ENCODE measurements at regions not wholly inside any gene's neighbourhood (a gene's known extent, or its start where the extent isn't known, plus 50 kb on each side); places are given as distances from the start of the nearest gene placed in this dataset.

GRCh38 chr21:19557046-19557445 is 1153.5 kb upstream of the TMPRSS15 start:
- in situ Hi-C loops (cut with MboI; ENCODE audit: low sequenced_read_pairs): no loop called here

- in situ Hi-C loops (cut with MboI; ENCODE audit: low sequenced_read_pairs): no loop called here
Measured at GRCh38 chr21:19557488-19557887, 1153.9 kb upstream of the TMPRSS15 start.

DNA sequence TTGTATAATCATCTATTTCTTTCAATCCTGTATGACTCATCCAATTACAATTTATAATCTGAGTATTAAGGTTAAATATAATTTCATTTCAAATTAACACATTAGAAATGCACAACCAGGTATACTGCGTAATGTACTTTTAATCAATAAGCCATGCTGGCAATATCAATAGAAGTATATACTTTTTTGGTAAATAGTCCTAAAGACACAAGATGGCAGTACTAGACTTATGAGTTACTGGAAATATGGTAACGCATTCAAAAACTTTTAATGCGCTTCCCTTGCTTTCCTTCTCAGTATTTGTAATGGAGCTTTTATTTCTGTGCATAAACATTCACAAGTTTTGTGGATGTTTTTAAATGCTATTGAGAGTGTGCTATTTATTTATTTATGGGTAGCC is 1162.0 kb upstream of the TMPRSS15 start:
- in situ Hi-C loops (cut with MboI; ENCODE audit: low sequenced_read_pairs): no loop called here

- in situ Hi-C loops (cut with MboI; ENCODE audit: low sequenced_read_pairs): no loop called here
Measured at GRCh38 chr21:19566975-19567374, 1163.4 kb upstream of the TMPRSS15 start.

DNA sequence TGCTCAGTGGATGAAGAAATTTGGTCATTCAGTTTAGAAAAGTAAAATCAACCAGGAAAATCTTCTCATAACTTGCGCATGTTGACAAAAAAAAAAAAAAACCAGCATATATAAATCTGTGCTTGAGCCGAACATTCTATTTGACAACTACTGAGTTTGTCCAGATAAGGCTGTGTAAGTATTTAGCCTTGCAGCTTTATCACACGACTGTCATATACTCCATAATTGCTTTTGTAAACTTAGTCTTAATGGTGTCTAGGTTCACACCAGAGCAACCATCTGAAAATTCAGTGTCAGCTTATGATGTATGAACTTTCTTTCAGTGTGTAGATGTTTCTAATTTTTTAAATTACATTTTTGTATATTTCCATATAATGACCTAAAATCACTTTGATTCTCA is 1173.8 kb upstream of the TMPRSS15 start:
- in situ Hi-C loops (cut with MboI; ENCODE audit: low sequenced_read_pairs): no loop called here

- in situ Hi-C loops (cut with MboI; ENCODE audit: low sequenced_read_pairs): no loop called here
Measured at GRCh38 chr21:19590044-19590443, 1186.5 kb upstream of the TMPRSS15 start.

DNA sequence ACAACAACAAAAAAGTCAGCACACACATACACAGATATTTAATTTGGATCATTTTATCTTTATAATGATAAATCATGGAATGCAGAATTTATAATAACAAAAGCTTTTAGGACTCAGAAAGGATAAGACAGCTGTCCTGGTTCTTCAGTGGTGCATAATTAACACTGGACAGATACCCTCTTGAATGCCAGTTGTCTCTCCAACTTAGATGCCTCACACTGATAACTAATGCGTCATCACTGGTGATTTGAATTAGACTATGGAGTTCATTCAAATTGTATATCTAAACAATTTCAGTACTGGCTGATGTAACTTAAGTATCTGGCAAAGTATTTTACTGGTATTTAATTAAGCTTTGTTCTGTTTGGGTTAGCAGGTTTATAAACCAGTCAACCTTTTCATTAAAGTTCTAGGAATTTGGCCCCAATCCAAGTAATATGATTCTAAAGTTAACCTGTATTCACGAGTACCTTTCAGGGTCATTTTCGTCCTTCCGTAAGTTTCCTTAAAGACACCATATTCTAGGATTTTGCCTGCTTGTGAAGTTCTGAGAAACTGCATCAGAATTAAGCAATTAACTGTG is 1199.5 kb upstream of the TMPRSS15 start:
- in situ Hi-C loops (cut with MboI; ENCODE audit: low sequenced_read_pairs): no loop called here

DNA sequence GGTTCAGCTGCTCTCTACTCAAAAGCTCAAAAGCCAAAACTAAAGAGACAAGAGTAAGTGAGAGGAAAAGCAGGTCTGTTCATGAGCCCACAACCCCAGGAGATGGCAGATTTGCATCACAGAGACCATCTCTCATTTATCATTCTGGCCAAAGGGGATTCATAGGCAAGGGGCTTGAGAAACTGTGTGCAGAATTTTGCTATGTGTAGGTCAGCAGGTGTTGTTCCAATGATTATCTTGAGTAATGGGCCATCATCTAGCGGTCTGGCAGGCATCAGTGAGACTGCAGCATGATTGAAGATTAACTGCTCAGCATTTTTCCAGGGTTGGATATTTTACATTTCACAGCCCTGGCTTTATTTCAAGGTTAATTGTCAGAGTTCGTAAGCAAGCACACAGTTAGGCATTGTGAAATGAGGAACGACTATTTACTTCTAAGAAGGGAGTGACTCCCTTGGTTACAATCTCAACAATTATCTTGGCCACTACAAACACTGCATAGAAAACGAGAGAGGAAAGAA is 1204.6 kb upstream of the TMPRSS15 start:
- in situ Hi-C loops (cut with MboI; ENCODE audit: low sequenced_read_pairs): no loop called here

DNA sequence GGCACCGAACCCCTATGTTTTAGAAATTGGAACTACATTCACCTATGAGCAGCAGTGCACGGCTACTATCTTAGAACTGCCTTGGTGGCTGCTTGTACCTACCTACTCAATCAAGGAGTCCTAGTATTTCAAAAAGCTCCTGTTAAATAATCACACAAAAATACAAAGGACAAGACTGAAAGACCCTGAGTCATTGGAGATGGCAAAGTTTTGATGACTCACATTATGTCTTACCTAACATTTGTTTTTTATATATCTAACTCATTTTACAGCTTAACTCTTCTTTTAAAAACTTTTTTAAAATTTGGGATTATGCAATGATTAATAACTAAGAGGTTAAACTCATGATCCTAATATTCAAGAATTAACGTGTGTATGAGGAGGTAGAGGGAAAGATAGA is 1206.0 kb upstream of the TMPRSS15 start:
- in situ Hi-C loops (cut with MboI; ENCODE audit: low sequenced_read_pairs): no loop called here

DNA sequence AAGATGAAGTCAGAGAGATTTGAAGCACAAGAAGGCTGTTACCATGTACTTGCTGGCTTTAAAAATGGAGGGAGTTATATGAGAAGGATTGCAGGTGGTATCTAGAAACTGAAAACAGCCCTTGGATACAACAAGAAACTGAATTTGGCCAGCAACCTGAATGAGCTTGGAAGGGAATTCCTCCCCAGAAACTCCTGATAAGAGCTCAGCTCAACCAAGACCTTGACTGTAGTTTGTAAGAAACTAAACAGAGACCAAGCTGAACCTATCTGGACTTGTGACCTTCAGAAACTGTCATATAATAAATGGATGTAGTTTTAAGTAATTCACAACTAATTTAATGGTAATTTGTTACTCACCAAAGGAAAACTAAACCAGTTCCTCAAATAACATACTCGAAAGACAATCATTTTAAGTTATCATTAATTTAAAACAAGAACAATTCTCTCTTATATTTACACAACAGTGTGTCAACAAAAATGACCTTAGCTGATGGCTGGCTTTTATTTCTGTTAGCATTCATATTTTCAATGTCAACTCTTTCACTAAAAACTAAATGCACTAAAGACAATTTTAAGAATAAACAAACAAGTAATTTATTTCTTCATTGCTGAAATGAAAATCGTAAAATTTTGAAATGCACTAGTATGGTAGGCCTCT is 1218.4 kb upstream of the TMPRSS15 start:
- in situ Hi-C loops (cut with MboI; ENCODE audit: low sequenced_read_pairs): no loop called here

- in situ Hi-C loops (cut with MboI; ENCODE audit: low sequenced_read_pairs): no loop called here
Measured at GRCh38 chr21:19640964-19641363, 1237.4 kb upstream of the TMPRSS15 start.

- in situ Hi-C loops (cut with MboI; ENCODE audit: low sequenced_read_pairs): no loop called here
Measured at GRCh38 chr21:19648391-19648790, 1244.8 kb upstream of the TMPRSS15 start.

- in situ Hi-C loops (cut with MboI; ENCODE audit: low sequenced_read_pairs): no loop called here
Measured at GRCh38 chr21:19683492-19683891, 1279.9 kb upstream of the TMPRSS15 start.

DNA sequence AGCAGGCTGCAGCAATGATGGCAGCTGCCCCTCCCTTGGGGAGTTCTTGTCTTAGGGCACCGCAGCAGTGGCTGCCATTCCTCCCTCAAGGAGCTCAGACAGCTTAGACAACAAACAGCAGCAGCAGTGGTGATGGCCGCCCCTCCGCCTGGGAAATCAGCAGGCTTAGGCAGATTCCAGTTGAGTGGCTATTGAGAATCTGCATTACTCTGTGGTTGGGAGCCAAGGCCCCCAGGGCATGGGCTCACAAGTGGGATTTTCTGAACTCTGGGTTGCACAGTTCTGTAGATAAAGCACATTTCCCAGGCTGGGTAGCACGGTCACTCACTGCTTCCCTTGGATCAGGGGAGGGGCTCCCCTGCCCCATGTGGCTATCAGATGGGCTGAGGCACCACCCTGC is 1280.7 kb upstream of the TMPRSS15 start:
- in situ Hi-C loops (cut with MboI; ENCODE audit: low sequenced_read_pairs): no loop called here

GRCh38 chr21:19692231-19692630 is 1288.6 kb upstream of the TMPRSS15 start:
- in situ Hi-C loops (cut with MboI; ENCODE audit: low sequenced_read_pairs): no loop called here

- in situ Hi-C loops (cut with MboI; ENCODE audit: low sequenced_read_pairs): no loop called here
Measured at GRCh38 chr21:19695796-19696195, 1292.2 kb upstream of the TMPRSS15 start.

DNA sequence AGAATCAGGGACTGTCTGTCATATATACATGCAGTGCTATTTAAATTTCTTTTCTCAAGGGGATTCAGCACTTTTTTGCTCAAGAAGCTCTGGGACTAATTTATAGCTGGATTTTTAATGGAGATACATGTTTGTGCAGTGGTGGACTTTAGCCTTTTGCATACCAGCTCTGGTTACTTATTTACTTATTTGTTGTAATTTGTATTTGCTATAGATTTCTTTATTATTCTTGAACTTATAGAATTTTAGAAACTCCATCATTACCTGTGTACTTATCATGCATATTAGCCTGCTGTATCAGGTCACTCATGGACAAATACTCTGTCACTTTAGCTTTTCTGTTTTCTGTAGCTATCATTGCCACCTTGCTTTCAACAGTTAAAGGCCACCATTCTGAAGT is 1296.9 kb upstream of the TMPRSS15 start:
- in situ Hi-C loops (cut with MboI; ENCODE audit: low sequenced_read_pairs): no loop called here

DNA sequence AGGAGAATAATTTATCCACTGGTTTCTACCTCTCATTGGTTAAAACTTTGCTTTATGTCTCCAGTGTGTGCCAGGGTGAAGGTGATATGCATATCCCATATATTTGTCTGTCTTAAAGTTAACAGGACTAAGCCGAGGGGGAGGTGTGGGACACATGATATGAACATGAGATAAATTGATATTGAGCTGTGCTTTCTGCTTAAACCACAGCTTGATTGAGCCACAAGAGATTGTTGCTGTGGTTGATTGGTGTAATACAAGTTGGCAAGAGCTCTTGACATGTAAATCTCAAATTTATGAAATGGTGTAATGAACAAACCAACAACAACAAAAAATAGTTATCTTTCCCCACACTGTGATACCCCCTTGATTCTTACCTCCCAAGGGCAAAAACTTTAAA is 1295.5 kb upstream of the NCAM2 start:
- in situ Hi-C loops (cut with MboI; ENCODE audit: low sequenced_read_pairs): no loop called here

- in situ Hi-C loops (cut with MboI; ENCODE audit: low sequenced_read_pairs): no loop called here
Measured at GRCh38 chr21:19704832-19705231, 1293.4 kb upstream of the NCAM2 start.

GRCh38 chr21:19712441-19712840 is 1285.8 kb upstream of the NCAM2 start:
- in situ Hi-C loops (cut with MboI; ENCODE audit: low sequenced_read_pairs): no loop called here

- in situ Hi-C loops (cut with MboI; ENCODE audit: low sequenced_read_pairs): no loop called here
Measured at GRCh38 chr21:19713313-19713712, 1284.9 kb upstream of the NCAM2 start.

GRCh38 chr21:19724081-19724480 is 1274.1 kb upstream of the NCAM2 start:
- in situ Hi-C loops (cut with MboI; ENCODE audit: low sequenced_read_pairs): no loop called here

- in situ Hi-C loops (cut with MboI; ENCODE audit: low sequenced_read_pairs): no loop called here
Measured at GRCh38 chr21:19731251-19731650, 1267.0 kb upstream of the NCAM2 start.

Measured in HL-60/S4 treated with retinoic acid at 250 ng/mL for 4 days and 3 days (cell line).